ENCODE measurements at regions not wholly inside any gene's neighbourhood (a gene's known extent, or its start where the extent isn't known, plus 50 kb on each side); places are given as distances from the start of the nearest gene placed in this dataset.
A peak's percentile ranks its signal among the peaks of the same experiment; 100 is the strongest.

DNA sequence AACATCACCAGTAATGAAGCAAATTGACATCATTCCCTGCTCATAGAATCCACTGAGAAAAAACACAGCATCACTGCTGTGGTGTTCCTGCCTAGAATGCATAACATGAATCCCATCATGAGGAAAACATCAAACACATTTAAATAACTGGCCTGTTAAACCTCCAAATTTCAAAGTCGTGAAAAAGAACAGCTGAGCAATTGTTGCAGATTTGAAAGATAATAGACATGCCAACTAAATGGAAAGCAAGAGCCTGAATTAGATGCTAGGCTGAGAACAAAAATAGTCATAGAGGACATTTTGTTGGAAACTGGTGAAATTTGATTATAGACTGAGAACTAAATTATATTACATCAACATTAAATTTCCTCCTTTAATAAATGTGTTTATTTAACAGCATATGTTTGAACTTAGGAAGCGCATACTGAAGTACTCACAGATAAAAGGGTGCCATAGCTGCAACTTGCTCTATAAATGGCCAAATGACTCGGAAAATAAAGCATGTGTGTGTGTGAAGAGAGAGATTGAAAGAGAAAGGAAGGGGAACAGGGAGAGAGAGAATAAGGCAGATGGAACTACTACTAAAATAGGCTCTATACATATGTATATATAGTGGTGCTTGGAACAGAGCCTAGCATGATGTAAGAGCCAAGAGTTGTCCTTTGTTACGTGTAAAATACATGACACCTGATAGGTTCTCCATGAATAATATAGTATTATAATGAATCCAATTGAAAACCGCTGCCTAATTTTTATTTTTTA, 305.0 kb upstream of the MON1B start:
- DNase-seq (ENCODE audit: low spot score in 2 of 2): no peak
- FAIRE-seq: no peak

DNA sequence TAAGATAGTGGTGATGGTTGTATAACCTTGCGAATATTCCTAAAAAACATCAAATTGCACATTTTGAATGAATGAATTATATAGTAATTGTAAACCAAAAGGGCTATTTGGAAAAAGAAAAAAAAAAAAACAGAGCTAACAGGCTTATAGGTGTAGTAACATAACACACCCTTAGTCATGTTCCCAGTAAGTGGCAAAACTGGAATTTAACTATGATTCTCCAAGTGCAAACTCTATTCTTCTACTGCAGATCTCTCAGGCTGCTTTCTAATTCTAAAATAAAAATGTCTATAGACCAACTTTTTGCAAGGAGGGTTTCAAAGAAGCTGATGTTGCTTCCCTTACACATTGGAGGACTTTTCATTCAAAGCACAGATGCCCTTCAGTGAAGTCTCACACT, 293.2 kb upstream of the MON1B start:
- no peak for DNase-seq (ENCODE audit: low spot score in 2 of 2)
- FAIRE-seq: no peak

DNA sequence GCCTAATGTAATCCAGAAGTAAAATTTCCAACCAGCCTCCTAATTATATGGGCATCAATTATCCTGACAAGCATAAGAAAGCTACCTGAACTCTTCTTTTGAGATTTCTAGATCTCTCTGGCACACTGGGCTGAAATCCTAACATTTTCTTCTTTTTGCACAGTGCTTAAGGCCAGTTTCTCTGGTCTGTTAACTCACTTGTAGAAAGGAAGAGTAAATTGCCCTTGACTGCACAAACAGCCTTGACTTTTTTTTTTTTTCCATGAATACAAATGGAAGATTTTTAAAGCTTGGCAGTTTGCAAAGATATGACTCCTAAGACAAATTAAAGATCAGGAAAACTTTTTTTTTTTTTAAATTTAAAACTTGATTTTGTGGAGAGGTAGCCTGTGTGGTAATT, 291.2 kb upstream of the MON1B start:
- FAIRE-seq (no peak), DNase-seq (ENCODE audit: low spot score in 2 of 2) (no peak)

DNA sequence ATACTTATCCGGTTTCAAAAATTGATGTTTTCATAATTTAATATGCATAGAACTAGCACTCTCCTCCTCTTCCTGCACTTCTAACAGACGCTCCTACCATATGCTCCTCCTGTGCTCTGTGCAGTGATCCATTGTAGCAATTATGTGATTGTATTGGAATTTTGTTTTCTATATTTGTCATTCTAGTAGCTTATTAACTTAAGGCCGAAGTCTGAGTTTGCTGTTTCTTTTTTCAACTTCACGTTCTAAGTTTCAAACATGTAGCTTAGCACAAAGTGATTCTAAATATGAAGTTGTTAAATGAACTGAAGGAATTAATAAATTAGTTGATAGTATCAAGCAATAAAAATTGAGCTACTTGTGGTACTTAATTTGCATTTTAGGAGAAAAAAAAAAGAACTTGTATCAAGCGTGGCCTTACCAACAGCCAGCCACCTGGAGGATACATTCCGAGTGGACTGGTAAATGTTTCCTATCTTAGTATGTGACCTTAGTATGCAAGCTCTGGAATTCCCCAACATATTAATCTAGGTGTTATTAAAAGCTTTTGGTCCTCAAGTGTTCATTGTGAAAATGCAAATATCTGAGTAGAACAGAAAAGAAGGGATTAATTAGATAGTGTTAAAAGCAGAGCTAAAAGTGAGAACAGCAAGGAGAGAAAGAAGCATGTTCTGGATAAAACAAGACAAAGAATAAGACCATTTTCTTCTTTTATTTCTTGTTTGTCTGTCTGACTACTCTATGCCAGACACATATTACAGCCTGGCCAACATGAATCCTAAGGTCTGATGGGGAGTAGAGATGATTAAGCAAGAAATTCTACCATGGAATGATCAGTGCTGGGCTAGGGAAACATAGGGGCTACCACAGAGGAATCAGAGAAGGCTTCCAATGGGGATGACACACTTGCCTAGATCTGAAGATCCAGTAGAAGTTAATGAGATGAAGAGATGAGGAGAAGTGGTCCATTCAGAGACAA, 290.4 kb upstream of the MON1B start:
- FAIRE-seq (no peak), DNase-seq (ENCODE audit: low spot score in 2 of 2) (no peak)

DNA sequence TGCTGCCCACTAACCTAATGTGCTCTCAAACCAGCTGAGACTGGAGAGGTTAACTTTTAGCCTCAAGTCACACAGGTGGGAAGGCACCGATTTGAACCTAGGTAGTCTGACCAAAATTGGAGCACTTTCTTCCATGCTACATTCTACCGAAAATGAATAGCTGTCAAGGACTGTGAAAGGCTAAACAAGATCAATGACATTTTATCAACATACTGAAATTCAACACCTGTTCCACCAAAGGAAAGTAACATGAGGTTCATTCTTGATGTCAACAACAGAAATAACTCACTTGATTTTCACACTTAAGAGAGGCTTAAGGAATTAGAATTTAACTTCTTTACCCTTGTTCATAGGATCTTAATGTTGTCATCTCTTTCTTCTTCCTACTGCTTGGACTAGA, 284.4 kb upstream of the MON1B start:
- no peak for DNase-seq (ENCODE audit: low spot score in 2 of 2)

DNA sequence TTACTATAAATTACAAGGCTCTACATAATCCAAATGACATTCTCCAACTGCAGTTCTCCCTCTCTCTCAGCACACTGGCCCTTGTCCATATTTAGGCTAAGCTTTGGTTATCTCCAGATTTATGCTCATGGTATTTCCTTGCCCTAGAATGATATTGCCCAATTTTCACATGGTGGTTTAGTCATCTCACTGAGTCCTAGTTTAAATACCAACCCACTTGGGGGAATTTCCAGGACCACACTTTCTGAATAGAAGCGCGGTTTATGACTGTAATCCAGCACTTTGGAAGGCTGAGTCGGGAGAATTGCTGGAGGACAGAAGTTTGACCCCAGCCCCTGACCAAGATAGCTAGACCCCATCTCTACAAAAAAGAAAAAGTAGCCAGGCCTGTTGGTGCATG, 280.1 kb upstream of the MON1B start:
- DNase-seq (ENCODE audit: low spot score in 2 of 2): no peak
- FAIRE-seq: no peak

More for the DNA sequence above, 284.4 kb upstream of the MON1B start:
- FAIRE-seq: no peak

DNA sequence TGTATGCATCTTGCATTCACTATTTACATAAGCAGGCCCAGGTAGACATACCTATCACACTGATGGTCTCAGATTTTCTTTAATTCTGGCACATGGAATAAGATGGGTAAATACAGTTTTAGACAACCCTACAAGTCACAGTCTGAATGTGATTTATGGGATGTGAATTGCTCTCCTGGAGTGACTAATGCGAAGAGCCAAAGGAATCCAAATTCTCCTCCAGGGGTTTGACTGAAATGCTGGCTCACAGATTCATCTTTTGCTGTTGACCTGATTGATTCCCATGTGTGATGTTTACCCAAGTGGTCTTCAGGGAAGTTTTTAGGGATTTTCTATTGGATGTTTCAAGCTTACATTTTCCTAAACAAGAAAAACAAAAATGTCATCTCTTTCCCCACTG, 277.9 kb upstream of the MON1B start:
- no peak for DNase-seq (ENCODE audit: low spot score in 2 of 2)
- FAIRE-seq: no peak

DNA sequence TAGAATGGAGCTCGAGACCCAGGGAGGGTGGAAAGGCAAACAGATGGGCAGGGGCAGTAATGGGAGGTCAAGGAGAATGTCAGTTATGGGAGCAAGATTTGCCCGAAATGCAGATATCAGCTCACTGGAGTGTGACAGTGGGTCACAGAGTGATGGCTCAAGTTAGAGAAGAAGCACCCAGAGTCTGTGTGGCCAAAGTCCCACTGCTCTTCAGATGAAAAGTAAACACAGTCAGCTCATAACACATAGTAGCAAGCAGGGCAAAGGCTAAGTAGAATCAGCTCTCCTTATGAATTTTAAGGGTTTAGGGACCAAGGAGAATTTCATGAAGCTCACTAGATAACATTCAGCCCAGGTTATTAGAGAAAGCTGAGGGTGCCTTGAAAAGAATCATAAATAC, 264.9 kb upstream of the MON1B start:
- no peak for FAIRE-seq
- no peak for DNase-seq (ENCODE audit: low spot score in 2 of 2)

DNA sequence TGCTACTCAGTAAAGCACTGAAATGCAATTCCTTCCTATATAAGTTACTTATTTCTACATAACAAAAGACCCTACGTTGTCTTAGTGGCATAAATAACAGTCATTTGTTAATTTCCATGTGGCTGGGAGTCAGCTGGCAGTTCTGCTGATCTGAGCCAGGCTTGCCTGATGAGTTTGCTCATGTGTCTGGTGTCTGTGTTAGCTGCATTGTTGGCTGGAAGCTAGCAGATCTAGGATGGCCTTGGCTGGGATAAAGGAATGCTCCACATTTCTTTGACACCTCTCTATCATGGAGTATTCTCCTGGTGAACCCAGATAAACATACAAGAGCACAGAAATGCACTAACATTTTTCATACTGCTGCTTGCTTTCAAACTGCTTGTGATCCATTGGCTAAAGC, 264.4 kb upstream of the MON1B start:
- FAIRE-seq: no peak
- no peak for DNase-seq (ENCODE audit: low spot score in 2 of 2)

DNA sequence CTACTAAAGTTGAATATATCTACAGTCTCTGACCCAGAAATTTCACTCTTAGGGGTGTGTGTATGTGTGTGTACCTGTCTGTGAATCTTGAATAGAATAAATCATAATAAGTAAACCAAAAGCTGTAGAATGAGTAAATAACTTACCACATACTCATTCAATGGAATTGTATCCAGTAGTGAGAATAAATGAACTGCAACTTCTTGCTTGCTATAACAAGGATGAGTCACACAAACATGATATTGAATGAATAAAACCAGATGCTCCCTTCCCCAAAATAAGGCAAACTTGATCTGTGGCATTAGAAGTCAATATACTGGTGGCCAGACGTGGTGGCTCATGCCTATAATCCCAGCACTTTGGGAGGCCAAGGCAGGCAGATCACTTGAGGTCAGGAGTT, 259.8 kb upstream of the MON1B start:
- no peak for DNase-seq (ENCODE audit: low spot score in 2 of 2)
- FAIRE-seq: no peak

DNA sequence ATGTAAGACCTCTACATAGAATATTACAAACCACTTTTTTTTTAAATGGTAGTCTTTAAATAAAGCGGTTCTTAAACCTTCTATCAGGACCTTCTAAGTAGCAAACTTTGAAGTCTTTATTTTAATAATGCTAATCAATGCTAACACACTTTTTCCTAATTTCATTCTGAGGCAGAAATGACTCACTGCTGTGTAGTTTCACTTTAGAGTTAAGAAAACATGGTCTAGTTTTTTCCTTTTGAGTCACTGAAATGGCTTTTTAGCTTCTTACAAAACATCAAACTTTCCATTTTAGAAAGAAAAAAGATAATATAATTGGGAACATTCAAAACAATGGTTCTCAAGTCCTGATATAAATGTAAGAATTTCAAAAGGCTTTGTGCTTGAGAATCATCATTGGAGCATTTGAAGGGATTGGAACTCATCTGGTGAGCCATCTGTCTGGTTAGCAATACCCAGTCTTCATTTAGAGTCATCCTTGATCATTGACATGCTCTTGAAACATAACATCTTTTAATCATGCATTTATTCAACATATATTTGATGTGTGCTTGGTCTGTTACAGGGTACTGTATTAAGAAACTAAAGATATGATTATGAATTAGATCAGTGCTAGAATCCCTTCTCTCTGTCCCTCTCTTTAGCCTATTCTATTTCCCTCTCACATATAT, 258.3 kb upstream of the MON1B start:
- no peak for FAIRE-seq
- DNase-seq (ENCODE audit: low spot score in 2 of 2): no peak

DNA sequence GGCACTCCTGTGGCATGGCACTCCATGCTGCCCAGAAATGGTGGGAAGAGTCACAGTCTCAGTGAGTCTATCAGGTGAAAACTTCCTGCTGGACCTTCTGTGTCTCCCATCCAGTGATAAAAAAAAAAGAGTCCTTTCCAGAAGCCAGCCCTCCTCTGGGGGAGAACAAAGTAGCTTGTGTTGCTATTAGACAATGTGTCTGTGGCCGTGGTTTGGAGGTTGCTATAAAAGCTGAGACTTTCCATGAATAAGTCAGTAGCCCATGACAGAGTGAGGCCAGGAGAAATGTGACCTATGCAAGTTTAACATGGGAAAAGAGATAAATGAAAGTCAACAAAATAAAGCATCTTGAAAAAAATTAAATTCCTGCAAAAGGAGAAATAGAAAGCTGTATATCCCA, 250.7 kb upstream of the MON1B start:
- FAIRE-seq (no peak), DNase-seq (ENCODE audit: low spot score in 2 of 2) (no peak)

DNA sequence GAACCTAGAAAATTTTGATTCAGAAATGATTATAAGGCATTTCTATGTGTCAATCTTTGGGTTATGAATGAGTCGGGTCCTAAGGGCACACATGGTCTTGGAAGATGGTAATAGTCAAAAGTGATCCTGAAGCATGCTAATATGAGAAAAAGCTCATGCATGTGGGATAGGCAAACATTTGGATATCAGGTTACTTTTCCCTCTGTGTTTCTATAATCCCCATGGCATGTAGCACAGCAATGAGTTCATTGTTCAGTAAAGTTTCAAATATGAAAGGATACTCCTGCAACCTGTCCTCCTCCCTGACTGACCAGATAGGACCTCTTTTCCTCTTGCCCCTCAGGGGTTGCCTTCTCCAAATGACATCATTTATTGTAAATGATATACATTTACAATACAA, 249.9 kb upstream of the MON1B start:
- no peak for FAIRE-seq
- DNase-seq (ENCODE audit: low spot score in 2 of 2): no peak

DNA sequence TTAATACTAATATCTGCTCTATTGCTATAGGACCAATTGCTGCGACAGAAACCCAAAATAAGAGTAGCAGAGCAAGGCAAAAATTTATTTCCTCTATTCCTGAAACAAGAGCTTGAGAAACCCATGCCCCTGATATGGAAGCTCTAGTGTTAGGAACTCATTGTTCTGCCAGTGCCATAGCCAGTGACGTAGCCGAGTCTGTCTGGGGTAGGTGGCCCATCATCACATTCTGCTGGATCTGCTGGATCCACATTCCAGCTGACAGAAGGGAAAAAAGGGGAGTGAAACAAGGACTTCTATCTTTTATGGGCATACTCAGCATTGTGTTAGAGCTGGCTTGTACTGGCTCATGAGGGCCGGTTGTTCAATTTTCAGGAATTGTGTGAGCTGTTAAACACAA, 248.9 kb upstream of the MON1B start:
- FAIRE-seq (no peak), DNase-seq (ENCODE audit: low spot score in 2 of 2) (no peak)

DNA sequence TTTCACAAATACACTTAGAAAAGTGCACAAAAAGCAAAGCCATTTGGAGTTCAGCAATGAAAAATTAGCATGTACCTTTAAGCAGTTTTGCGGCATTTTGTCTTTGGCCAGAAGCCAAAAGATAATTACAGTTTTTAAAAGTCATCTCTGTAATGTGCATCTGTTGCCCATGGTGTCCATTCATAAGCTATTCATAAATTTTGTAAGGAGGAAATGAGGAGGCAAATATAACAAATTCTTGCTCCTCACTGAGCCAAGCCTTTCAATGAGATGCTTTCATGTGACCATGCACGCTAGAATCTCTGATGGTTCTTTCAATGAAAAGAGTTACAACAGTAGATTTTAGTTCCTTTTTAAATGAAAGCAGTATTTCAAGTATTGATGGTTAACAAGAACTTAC, 247.1 kb upstream of the MON1B start:
- DNase-seq (ENCODE audit: low spot score in 2 of 2): no peak
- FAIRE-seq: no peak

DNA sequence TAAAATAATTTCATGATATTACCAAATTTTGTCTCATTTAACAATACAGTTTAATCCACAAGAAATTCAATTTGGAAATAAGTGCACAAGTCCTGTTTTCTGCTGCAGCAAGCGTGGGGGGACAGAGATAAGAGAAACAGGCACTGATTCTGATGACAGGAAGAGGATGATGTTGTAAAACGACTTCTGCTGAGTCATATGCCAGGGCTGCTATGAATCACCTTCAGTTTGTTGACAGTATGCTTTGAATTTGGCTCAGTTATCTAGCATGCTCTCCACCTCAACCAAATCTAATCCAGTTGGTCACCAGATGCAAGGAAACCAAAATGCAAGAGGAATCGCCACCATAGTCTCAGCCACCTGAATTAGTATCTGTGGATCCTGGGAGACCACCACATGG, 244.1 kb upstream of the MON1B start:
- FAIRE-seq (no peak), DNase-seq (ENCODE audit: low spot score in 2 of 2) (peak in 1 of 2 donors; percentile 3)

DNA sequence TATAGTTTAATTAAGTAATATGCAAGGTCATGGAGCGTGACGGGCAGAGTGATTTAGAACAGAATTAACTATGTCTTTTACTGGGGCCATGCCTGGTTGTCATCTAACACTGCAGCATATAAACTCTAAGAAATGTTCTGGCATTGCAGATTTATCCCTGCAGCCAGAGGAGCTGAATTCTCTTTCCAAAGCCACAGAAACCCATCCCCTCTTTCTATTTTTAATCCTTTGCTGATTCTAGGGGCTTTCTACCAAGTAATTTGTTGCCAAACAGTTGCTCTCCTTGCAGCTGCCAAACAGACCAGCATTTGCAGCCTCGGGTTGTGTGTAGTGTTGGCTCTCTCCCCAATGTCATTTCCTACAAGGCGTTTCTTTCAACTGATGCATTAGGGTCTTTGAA, 243.2 kb upstream of the MON1B start:
- FAIRE-seq: no peak
- DNase-seq (ENCODE audit: low spot score in 2 of 2): no peak

DNA sequence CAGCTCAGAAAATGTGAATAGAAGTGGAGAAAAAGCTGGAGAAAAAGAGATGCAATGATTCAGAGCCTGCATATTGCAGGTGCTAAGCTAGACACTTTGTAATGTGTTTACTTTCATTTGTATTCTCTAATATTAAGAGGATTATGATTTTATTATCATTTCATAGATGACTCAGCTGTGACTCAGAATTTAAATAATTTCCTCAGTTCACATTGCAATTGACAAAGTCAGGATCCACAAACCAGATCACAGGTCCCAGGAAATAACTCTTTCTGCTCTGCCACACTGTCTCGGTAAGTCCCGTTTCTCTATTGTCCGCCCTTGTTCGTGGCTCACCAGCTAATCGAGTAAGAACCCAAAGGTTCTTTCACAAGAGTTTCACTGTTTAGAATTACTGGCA, 235.4 kb upstream of the MON1B start:
- FAIRE-seq: no peak
- no peak for DNase-seq (ENCODE audit: low spot score in 2 of 2)

DNA sequence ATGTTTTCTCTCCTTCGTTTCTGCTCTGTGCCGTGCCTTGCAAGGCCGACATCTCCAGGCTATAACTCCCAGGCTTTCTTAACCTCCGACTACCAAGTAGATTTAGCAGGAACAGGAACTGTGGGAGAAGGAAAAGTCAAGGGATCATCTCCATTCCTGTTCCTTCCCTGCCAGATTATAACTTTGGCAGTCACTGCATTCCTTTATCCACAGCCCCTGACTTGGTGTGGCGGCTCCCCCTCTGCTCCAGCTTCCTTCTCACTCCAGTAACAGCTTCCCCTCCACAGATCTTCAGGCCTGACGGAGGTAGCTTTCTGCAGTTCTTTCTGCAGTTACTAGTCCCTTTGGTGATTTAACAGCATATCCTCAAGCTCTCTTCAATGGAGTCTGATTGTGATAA, 234.6 kb upstream of the MON1B start:
- DNase-seq (ENCODE audit: low spot score in 2 of 2): no peak

DNA sequence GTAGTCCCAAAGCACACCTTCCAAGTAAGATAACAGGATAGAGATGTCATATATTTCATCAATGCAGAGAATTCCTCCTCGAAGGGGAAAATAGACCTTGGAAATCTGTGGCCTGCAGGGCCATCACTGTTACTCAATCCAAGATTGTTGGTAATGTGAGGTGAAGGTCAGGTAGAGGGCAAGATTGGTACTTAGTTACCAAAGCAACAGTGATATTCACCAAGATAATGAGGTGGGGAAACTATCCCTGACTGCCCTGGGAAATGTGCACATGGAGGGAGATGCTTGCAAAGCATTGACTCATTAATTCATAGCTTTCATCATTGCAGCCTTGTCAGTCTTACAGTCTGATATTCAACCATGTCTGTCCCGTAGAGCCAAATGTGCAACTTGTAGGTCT, 234.1 kb upstream of the MON1B start:
- DNase-seq (ENCODE audit: low spot score in 2 of 2) (no peak), FAIRE-seq (no peak)

More for the DNA sequence above, 234.6 kb upstream of the MON1B start:
- FAIRE-seq: no peak

DNA sequence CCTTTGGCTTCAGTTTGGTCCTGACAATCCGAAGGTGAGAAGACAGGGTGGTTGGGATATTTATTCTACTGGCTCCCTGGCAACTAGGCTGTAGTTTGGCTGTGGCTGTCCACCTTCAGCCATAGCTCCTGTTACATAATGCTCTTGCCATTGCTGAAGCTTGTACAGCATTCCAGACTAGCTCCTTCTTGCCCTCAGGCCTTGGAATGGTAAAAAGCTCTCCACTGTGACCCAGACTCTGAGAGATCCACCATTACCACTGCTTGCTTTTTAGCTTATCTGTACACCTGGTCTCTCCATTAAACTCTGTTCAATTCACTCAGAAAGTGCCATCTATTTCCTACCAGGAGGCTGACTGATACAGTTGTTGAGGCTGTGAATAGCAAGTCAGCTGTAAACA, 231.8 kb upstream of the MON1B start:
- DNase-seq (ENCODE audit: low spot score in 2 of 2): no peak
- FAIRE-seq: no peak
